Liver (tissue), 3 donors: ENCODE measurements at regions not wholly inside any gene's neighbourhood (a gene's known extent, or its start where the extent isn't known, plus 50 kb on each side); places are given as distances from the start of the nearest gene placed in this dataset.

Experiments
- ATF3 ChIP-seq: IDR thresholded peaks from 2 replicates; pipeline ENCODE4 v1.6.1; 2016; ENCODE audit warnings: antibody characterized with exemption
- CTCF ChIP-seq: fragments of 150-350 bp; IDR thresholded peaks from 2 replicates; pipeline ENCODE4 v1.5.1; 2017; ENCODE audit warnings: improper control_type of control experiment, low read depth, low read length; ENCODE audit not compliant: missing input control
- donor health status: healthy.
- donor health status: healthy.

GRCh38 chr12:85632390-85632789 is 203.8 kb downstream of the RASSF9 start:
- TF ChIP-seq CTCF (no peak), ATF3 (no peak)
